Neuronal stem cell (in vitro differentiated cells): ENCODE measurements at regions not wholly inside any gene's neighbourhood (a gene's known extent, or its start where the extent isn't known, plus 50 kb on each side); places are given as distances from the start of the nearest gene placed in this dataset.
A peak's percentile ranks its signal among the peaks of the same experiment; 100 is the strongest.

Experiments
- DNase-seq: peaks from one replicate; pipeline ENCODE4 v3.0.0-alpha.2; 2013; ENCODE audit warnings: low spot score
- H2AFZ ChIP-seq: one replicate; pipeline ENCODE4 v1.6.1; 2013; ENCODE audit warnings: mild to moderate bottlenecking, low read length, inconsistent platforms
- H2AK5ac ChIP-seq: 2 replicates; pipeline ENCODE4 v1.6.1; 2013; ENCODE audit warnings: low read depth, mild to moderate bottlenecking, inconsistent platforms, low read length, moderate library complexity, mixed read lengths
- H2BK120ac ChIP-seq: 2 replicates; pipeline ENCODE4 v1.6.1; 2013; ENCODE audit warnings: low read depth, mild to moderate bottlenecking, inconsistent platforms, low read length, moderate library complexity, mixed read lengths
- H2BK12ac ChIP-seq: one replicate; pipeline ENCODE4 v1.6.1; 2013; ENCODE audit warnings: low read length, inconsistent platforms
- H2BK15ac ChIP-seq: 2 replicates; pipeline ENCODE4 v1.6.1; 2013; ENCODE audit warnings: mild to moderate bottlenecking, low read length, inconsistent platforms, mixed read lengths
- H2BK5ac ChIP-seq: one replicate; pipeline ENCODE4 v1.6.1; 2013; ENCODE audit warnings: inconsistent platforms, mild to moderate bottlenecking, low read length, moderate library complexity
- H3K14ac ChIP-seq: one replicate; pipeline ENCODE4 v1.6.1; 2013; ENCODE audit warnings: low read length, inconsistent platforms
- H3K18ac ChIP-seq: 2 replicates; pipeline ENCODE4 v1.6.1; 2013; ENCODE audit warnings: low read length, inconsistent platforms
- H3K23ac ChIP-seq: 2 replicates; pipeline ENCODE4 v1.6.1; 2013; ENCODE audit warnings: low read depth, mild to moderate bottlenecking, mixed read lengths, low read length, inconsistent platforms; ENCODE audit not compliant: poor library complexity
- H3K27ac ChIP-seq: replicated peaks from 3 replicates; pipeline ENCODE4 v1.5.1; 2013; ENCODE audit warnings: low read length, inconsistent platforms
- H3K27me3 ChIP-seq, 3 experiments: 2 replicates each; pipeline ENCODE4 v1.6.1; 2013; ENCODE audit warnings: low read length in 3 of 3, mild to moderate bottlenecking in 2 of 3, inconsistent platforms in 1 of 3, low read depth in 1 of 3, mixed read lengths in 1 of 3, moderate library complexity in 1 of 3; ENCODE audit not compliant: control insufficient read depth in 3 of 3, insufficient read depth in 3 of 3
- H3K36me3 ChIP-seq, 2 donors: replicated peaks in 1 of 2; 2 replicates each; pipeline ENCODE4 v1.6.1; 2013; ENCODE audit warnings: low read length in 2 of 2; ENCODE audit not compliant: control insufficient read depth in 2 of 2, insufficient read depth in 2 of 2
- H3K4ac ChIP-seq: 2 replicates; pipeline ENCODE4 v1.6.1; 2013; ENCODE audit warnings: inconsistent platforms, mild to moderate bottlenecking, low read length, moderate library complexity
- H3K4me1 ChIP-seq, 2 donors: 1 replicate in 1 of 2; 2 replicates in 1 of 2; pipeline ENCODE4 v1.6.1; 2013; ENCODE audit warnings: low read length in 2 of 2, low read depth in 1 of 2; ENCODE audit not compliant: control insufficient read depth in 2 of 2, insufficient read depth in 1 of 2
- H3K4me2 ChIP-seq: one replicate; pipeline ENCODE4 v1.6.1; 2013; ENCODE audit warnings: mild to moderate bottlenecking, low read length, inconsistent platforms; ENCODE audit not compliant: insufficient read depth, poor library complexity, severe bottlenecking
- H3K4me3 ChIP-seq, 2 donors: 2 replicates each; pipeline ENCODE4 v1.5.1; 2013; ENCODE audit warnings: low read length in 2 of 2, mild to moderate bottlenecking in 2 of 2, inconsistent platforms in 1 of 2, moderate library complexity in 1 of 2
- H3K79me1 ChIP-seq: one replicate; pipeline ENCODE4 v1.6.1; 2013; ENCODE audit warnings: low read depth, mild to moderate bottlenecking, inconsistent platforms, low read length, moderate library complexity
- H3K9ac ChIP-seq: one replicate; pipeline ENCODE4 v1.6.1; 2013; ENCODE audit warnings: mild to moderate bottlenecking, low read depth, low read length, inconsistent platforms; ENCODE audit not compliant: poor library complexity
- H3K9me3 ChIP-seq, 2 donors: replicated peaks in 1 of 2; 2 replicates each; pipeline versions ENCODE3 to v1.6.1; 2013; ENCODE audit warnings: low read length in 2 of 2, mild to moderate bottlenecking in 2 of 2, inconsistent platforms in 1 of 2, low read depth in 1 of 2, mixed read lengths in 1 of 2, moderate library complexity in 1 of 2; ENCODE audit not compliant: control insufficient read depth in 2 of 2, insufficient read depth in 1 of 2
- H4K8ac ChIP-seq: one replicate; pipeline ENCODE4 v1.6.1; 2013; ENCODE audit warnings: low read depth, mild to moderate bottlenecking, inconsistent platforms, low read length, moderate library complexity
- H4K91ac ChIP-seq: one replicate; pipeline ENCODE4 v1.6.1; 2013; ENCODE audit warnings: low read length, low read depth, mild to moderate bottlenecking, inconsistent platforms; ENCODE audit not compliant: poor library complexity
- WGBS, 2 donors: extraction: QIAGEN DNeasy Blood & Tissue Kit; methylation state at CpG; one replicate each; pipeline ENCODE4 v1.1.7; 2013; ENCODE audit warnings: missing lambda C conversion rate in 2 of 2, mixed read lengths in 1 of 2; ENCODE audit not compliant: insufficient read length in 2 of 2, insufficient replicate concordance in 1 of 2; ENCODE audit errors: extremely low coverage in 2 of 2; 5-methylcytosine and 5-hydroxymethylcytosine counted together

DNA sequence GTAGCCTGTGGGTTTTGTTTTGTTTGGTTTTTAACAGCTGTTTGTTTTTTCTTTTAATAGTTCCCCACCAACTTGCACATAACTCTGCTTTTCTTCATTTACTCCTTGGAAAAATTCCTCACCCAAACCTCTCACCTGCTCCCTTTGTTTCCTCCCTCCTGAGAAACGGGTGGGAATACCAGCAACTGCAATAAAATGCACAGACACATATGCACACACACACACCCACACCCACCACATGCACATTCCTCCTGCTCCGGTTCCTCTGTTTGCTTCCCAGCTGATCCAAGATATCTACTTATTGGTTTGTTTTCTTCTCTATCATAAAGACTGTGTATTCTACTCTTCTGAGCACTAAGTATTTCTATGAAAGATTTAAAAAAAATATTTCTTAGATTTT lies 161.1 kb upstream of the EPHA7 start:
- no peak overlapping the region for H3K27ac ChIP-seq
- no peak overlapping the region for H3K4me3 ChIP-seq
- no peak overlapping the region for H2BK5ac ChIP-seq
- no peak overlapping the region for H2AFZ ChIP-seq
- peak overlapping the region; percentile 24 for H3K9ac ChIP-seq
- no peak overlapping the region for H4K91ac ChIP-seq
- H3K23ac ChIP-seq = no peak overlapping the region
- H3K36me3 ChIP-seq = no peaks in the 10 kb centered on the region
- no peak overlapping the region for H4K8ac ChIP-seq
- H3K4me1 ChIP-seq = peaks cover 5 to 7% of the 10 kb centered on the region in 2 donors
- WGBS, 2 donors = no CpG with 5 or more reads among the region's 2 CpGs
- H3K14ac ChIP-seq = no peak overlapping the region
- no peaks in the 10 kb centered on the region for H3K79me1 ChIP-seq
- H3K9me3 ChIP-seq = no peaks in the 10 kb centered on the region
- no peak overlapping the region for H2BK12ac ChIP-seq
- no peak overlapping the region for H3K4ac ChIP-seq
- H2BK15ac ChIP-seq = no peak overlapping the region
- DNase-seq = no peak
- H3K4me2 ChIP-seq = no peak overlapping the region
- H2AK5ac ChIP-seq = no peak overlapping the region
- H3K18ac ChIP-seq = no peak overlapping the region
- H2BK120ac ChIP-seq = no peak overlapping the region
- no peaks in the 10 kb centered on the region for H3K27me3 ChIP-seq

- no peak overlapping the region for H3K4me3 ChIP-seq
- no peak overlapping the region for H3K27ac ChIP-seq
- H2BK15ac ChIP-seq = no peak overlapping the region
- no peak overlapping the region for H3K4me2 ChIP-seq
- H3K9ac ChIP-seq = no peak overlapping the region
- no peak overlapping the region for H3K14ac ChIP-seq
- no peaks in the 10 kb centered on the region for H3K79me1 ChIP-seq
- peaks cover 7 to 12% of the 10 kb centered on the region in 2 donors for H3K4me1 ChIP-seq
- H2BK12ac ChIP-seq = no peak overlapping the region
- no peak overlapping the region for H3K18ac ChIP-seq
- no peaks in the 10 kb centered on the region for H3K9me3 ChIP-seq
- no peaks in the 10 kb centered on the region for H3K27me3 ChIP-seq
- H3K4ac ChIP-seq = no peak overlapping the region
- no peak overlapping the region for H4K91ac ChIP-seq
- no peaks in the 10 kb centered on the region for H3K36me3 ChIP-seq
- no peak overlapping the region for H3K23ac ChIP-seq
- no peak overlapping the region for H4K8ac ChIP-seq
- no peak overlapping the region for H2BK120ac ChIP-seq
- no peak overlapping the region for H2BK5ac ChIP-seq
- WGBS, 2 donors = no CpG with 5 or more reads among the region's 3 CpGs
- no peak overlapping the region for H2AFZ ChIP-seq
- H2AK5ac ChIP-seq = no peak overlapping the region
- DNase-seq = no peak
Measured at GRCh38 chr6:93575495-93576267, 156.3 kb upstream of the EPHA7 start.

DNA sequence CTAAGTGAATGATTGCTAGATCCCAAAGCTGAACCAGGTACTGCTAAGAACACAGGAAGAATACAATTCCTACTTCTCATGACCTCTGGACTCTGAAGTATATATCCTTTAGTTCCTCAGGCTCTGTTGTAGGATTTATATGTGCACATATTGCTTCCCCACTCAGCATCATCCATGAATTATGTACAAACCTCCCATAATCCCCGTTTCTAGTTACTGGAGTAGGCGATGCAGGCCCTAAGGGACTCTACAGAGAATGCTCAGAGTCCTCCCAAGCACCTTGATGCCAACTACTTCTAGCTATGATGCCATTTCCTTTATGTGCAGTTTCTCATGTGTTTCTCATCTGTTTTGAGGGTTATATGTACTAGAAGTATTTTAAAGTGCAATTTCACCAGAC lies 154.9 kb upstream of the EPHA7 start:
- H3K4ac ChIP-seq = no peak overlapping the region
- no peak overlapping the region for H3K18ac ChIP-seq
- H3K79me1 ChIP-seq = no peaks in the 10 kb centered on the region
- H2AFZ ChIP-seq = peak overlapping the region; percentile 13
- no peaks in the 10 kb centered on the region for H3K9me3 ChIP-seq
- H3K27me3 ChIP-seq = no peaks in the 10 kb centered on the region
- no peak overlapping the region for H2BK5ac ChIP-seq
- no peak overlapping the region for H3K14ac ChIP-seq
- H3K23ac ChIP-seq = no peak overlapping the region
- no peak overlapping the region for H3K9ac ChIP-seq
- H2BK15ac ChIP-seq = no peak overlapping the region
- DNase-seq = no peak
- no peak overlapping the region for H2BK12ac ChIP-seq
- H4K8ac ChIP-seq = no peak overlapping the region
- H2AK5ac ChIP-seq = no peak overlapping the region
- peaks cover 5 to 13% of the 10 kb centered on the region in 2 donors for H3K4me1 ChIP-seq
- no peak overlapping the region for H2BK120ac ChIP-seq
- no peak overlapping the region for H4K91ac ChIP-seq
- H3K36me3 ChIP-seq = no peaks in the 10 kb centered on the region
- H3K4me3 ChIP-seq = no peak overlapping the region
- no peak overlapping the region for H3K27ac ChIP-seq
- WGBS, 2 donors = no CpG with 5 or more reads among the region's 2 CpGs
- H3K4me2 ChIP-seq = no peak overlapping the region

DNA sequence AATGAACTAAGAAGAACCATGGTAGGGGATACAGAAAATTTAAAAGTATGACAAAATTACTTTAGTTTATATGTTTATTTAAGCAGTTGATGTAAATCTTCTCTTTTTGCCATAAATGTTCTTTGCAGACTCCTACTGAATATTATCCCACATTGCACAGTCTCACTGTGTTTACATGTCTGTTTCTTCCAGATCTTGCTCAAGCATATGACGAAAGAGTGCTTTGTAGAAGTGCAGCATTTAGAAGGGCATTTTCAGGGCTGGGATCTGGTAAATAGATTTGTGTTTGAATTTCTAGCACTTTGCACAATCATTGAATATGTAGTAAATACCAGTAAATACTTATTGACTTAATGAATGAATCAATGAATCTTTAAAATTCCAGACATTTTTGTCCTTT lies 152.0 kb upstream of the EPHA7 start:
- no peak overlapping the region for H2AK5ac ChIP-seq
- no peak overlapping the region for H3K14ac ChIP-seq
- WGBS, 2 donors = no CpG with 5 or more reads among the region's 1 CpG
- DNase-seq = no peak
- no peak overlapping the region for H3K27ac ChIP-seq
- H3K18ac ChIP-seq = no peak overlapping the region
- no peak overlapping the region for H2BK12ac ChIP-seq
- no peak overlapping the region for H4K91ac ChIP-seq
- H3K4me1 ChIP-seq = peaks cover 2 to 13% of the 10 kb centered on the region in 2 donors
- no peaks in the 10 kb centered on the region for H3K9me3 ChIP-seq
- no peak overlapping the region for H2BK15ac ChIP-seq
- no peak overlapping the region for H2BK5ac ChIP-seq
- H3K79me1 ChIP-seq = no peaks in the 10 kb centered on the region
- H3K9ac ChIP-seq = no peak overlapping the region
- H3K36me3 ChIP-seq = no peaks in the 10 kb centered on the region
- no peaks in the 10 kb centered on the region for H3K27me3 ChIP-seq
- H2BK120ac ChIP-seq = no peak overlapping the region
- no peak overlapping the region for H3K23ac ChIP-seq
- no peak overlapping the region for H3K4me3 ChIP-seq
- H3K4me2 ChIP-seq = no peak overlapping the region
- H3K4ac ChIP-seq = no peak overlapping the region
- H2AFZ ChIP-seq = no peak overlapping the region
- H4K8ac ChIP-seq = no peak overlapping the region
